ENCODE measurements at regions not wholly inside any gene's neighbourhood (a gene's known extent, or its start where the extent isn't known, plus 50 kb on each side); places are given as distances from the start of the nearest gene placed in this dataset.

DNA sequence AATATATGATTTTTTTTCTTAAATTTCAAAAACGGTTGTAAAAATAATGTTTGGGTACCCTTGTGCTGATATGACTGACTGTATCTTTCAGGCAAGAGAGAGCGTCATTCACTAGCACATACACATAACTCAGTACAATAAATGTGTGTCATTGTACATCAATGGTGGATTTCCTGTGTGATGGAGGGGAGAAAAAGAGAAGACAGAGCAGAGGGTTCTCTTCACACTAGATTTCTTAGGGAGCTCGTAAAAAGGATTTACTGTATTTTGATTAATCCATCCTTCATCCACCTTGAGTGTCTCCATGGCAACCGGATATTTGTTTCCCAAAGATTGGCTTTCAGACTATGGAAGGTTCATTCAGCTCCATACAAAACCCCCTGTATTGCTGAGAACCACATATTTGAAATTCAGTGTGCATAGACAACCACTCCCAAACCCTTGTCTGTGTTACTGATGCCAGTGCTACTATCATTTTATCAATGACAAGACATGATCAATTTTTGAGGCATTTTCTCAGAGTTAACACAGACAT, 150.6 kb downstream of the AKR1D1 start:
- POLR2A ChIA-PET: no interaction called here
- no peak for ATAC-seq
- no peaks in the 10 kb centered on the region for H3K36me3 Mint-ChIP-seq
- H3K27me3 Mint-ChIP-seq: peaks cover 0 to 14% (median 0%) of the 10 kb centered on the region in 5 donors
- H3K4me1 Mint-ChIP-seq: peaks cover 0 to 5% (median under 1%) of the 10 kb centered on the region in 4 donors
- no peak overlapping the region for H3K4me3 Mint-ChIP-seq
- H3K9me3 Mint-ChIP-seq: peaks cover 0 to 3% (median 0%) of the 10 kb centered on the region in 9 donors
- DNase-seq: no peak
- H3K27ac Mint-ChIP-seq: no peak overlapping the region

DNA sequence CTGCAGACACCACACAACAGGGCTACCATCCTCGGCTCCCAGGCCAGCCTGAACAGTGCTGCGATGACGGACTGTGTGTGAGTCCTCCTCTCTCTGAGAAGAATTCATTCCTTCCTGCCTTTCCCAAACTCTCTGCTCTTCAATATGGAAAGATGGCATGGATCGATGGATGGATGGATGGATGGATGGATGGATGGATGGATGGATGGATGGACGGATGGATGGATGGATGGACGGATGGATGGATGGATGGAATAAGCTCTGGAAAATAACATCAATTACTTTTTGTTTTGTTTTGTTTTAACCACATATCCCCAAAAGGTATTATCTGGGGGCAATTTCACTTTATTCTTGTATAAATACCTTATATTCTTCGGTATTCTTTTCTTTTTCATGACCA, 151.9 kb downstream of the AKR1D1 start:
- Mint-ChIP-seq H3K27ac (no peak overlapping the region), H3K9me3 (peaks cover 0 to 5% (median 0%) of the 10 kb centered on the region in 9 donors), H3K27me3 (peaks cover 0 to 13% (median 0%) of the 10 kb centered on the region in 5 donors), H3K4me3 (no peak overlapping the region), H3K4me1 (peaks cover 0 to 5% (median under 1%) of the 10 kb centered on the region in 4 donors), H3K36me3 (peaks cover 0 to 2% (median 0%) of the 10 kb centered on the region in 3 donors)
- ATAC-seq (no peak), DNase-seq (no peak)
- POLR2A ChIA-PET: no interaction called here

DNA sequence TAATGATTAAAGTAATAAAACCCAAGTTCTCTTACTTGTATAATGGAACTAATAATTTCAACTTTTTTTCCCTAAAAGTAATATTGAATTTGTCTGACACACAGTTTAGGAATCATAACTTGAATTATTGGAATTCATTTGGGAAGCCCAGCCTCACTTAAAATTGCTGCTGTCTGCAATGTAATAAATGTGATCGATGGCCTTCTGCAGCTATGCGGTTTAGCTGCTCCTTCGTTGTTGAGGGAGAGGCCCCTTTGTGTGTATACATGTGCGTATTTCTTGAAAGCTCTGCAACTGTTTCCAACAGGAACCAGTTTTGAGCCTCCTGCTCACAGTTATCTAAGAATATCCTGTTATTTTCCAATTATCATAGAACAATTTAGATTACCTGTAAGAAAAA, 152.5 kb downstream of the AKR1D1 start:
- Mint-ChIP-seq H3K4me3 (no peak overlapping the region), H3K27me3 (peaks cover 0 to 13% (median 0%) of the 10 kb centered on the region in 5 donors), H3K4me1 (peaks cover 0 to 5% (median under 1%) of the 10 kb centered on the region in 4 donors), H3K9me3 (peaks cover 0 to 6% (median 0%) of the 10 kb centered on the region in 9 donors), H3K27ac (no peak overlapping the region), H3K36me3 (peaks cover 0 to 2% (median 0%) of the 10 kb centered on the region in 3 donors)
- DNase-seq (no peak), ATAC-seq (no peak)
- POLR2A ChIA-PET: no interaction called here

DNA sequence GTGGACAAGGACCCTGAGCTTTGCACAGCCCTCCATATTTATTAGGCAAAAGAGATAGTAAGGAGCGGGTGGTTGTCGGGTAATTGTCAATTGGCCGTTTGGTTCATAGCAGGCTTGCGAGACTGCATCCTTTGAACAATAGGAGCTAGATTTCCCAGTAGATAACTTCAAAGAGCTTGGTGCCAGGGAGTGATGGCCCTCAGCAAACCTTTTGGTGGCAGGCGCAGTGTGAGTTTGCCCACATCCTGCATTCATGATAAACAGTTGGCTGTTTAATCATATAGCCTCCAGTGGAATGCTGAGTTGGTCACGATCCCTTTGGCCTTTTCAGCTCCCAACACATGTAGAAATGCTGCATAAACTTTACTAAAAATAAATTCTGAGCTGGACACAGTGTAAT, 156.9 kb downstream of the AKR1D1 start:
- Mint-ChIP-seq H3K27ac (no peak overlapping the region), H3K36me3 (peaks cover 0 to 2% (median 0%) of the 10 kb centered on the region in 3 donors), H3K4me1 (peaks cover 0 to 1% (median 0%) of the 10 kb centered on the region in 4 donors), H3K4me3 (no peak overlapping the region), H3K9me3 (peaks cover 0 to 6% (median 2%) of the 10 kb centered on the region in 9 donors), H3K27me3 (peaks cover 0 to 13% (median 0%) of the 10 kb centered on the region in 5 donors)
- DNase-seq (no peak), ATAC-seq (no peak)
- POLR2A ChIA-PET: no interaction called here

DNA sequence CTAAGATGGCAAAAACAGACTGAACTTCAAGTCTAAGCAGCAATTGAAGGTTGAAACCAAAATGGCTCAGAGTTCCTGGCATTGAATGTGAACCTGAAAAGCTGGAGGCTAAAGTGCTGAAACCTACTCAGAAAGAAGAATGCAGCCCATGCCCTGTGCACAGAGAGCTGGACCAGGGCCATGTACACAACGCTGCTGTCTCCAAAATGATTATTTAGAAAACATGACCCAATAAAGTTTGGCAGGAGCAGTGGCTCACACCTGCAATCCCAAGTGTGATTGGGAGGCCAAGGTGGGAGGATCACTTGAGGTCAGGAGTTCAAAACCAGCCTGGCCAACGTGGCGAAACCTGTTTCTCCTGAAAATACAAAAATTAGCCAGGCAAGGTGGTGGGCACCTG, 158.9 kb downstream of the AKR1D1 start:
- H3K9me3 Mint-ChIP-seq: peaks cover 0 to 11% (median 2%) of the 10 kb centered on the region in 9 donors
- H3K36me3 Mint-ChIP-seq: peaks cover 0 to 2% (median 0%) of the 10 kb centered on the region in 3 donors
- H3K4me3 Mint-ChIP-seq: no peak overlapping the region
- no peak overlapping the region for H3K27ac Mint-ChIP-seq
- H3K4me1 Mint-ChIP-seq: peaks cover 0 to 1% (median 0%) of the 10 kb centered on the region in 4 donors
- DNase-seq (no peak), ATAC-seq (no peak)
- H3K27me3 Mint-ChIP-seq: peaks cover 0 to 8% (median 0%) of the 10 kb centered on the region in 5 donors
- POLR2A ChIA-PET: no interaction called here

DNA sequence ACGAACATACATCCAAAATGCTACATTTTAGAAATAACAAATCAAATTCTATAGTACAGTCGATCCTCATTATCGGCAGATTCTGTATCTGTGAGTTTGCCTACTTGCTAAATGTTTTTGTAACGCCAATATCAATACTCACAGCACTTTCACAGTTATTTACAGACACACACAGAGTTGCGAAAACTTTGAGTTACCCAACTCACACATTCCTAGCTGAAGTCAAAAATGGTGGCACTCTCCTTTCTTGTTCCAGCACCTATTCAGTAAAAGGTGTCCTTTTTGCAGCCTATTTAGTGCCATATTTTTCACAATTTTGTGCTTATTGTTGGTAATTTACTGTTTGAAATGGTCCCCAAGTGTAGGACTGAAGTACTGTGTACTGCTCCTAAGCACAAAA, 161.7 kb downstream of the AKR1D1 start:
- Mint-ChIP-seq H3K27ac (no peak overlapping the region), H3K36me3 (peaks cover 0 to under 1% (median 0%) of the 10 kb centered on the region in 3 donors), H3K9me3 (peaks cover 0 to 7% (median under 1%) of the 10 kb centered on the region in 9 donors), H3K4me3 (no peak overlapping the region), H3K4me1 (no peaks in the 10 kb centered on the region), H3K27me3 (peaks cover 0 to 2% (median 0%) of the 10 kb centered on the region in 5 donors)
- DNase-seq (no peak), ATAC-seq (no peak)
- POLR2A ChIA-PET: no interaction called here

DNA sequence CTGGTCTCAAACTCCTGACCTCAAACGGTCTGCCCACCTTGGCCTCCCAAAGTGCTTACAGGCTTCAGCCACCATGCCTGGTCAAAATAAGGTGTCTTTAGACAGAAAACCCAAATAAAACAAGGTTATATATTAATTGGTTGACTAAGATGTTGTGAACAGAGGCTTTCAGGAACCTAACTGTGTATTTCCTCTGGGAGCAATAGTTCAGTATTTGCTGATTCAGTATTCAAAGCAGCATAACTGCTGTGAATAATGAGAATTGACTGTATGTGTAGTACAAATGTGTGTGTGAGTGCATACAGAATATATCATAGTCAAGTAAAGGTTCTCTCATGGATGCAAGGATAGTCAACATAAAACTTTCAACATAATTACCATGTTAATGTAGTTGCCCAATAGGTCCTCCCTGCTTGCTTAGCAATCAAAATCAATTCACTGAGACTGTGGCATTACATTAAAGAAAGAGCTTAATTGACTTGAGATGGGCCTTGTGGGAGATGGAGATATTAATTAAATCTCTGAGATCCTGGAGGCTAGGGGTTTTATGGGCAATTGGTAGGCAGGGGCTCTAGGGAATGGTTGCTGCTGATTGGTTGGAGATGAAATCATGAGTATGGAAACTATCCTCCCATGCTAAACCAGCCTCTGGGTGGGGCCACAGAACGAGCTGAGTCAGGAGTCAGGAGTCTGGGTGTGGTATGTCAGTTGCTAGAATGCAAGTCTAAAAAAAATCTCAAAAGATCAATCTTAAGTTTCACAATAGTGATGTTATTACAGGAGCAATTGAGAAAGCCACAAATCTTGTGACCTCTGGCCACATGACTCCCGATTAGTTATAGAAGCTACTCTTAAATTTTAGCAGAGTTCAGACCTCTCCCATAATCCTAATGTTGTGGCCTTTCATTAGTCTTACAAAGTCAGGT, 162.7 kb downstream of the AKR1D1 start:
- H3K27me3 Mint-ChIP-seq: peaks cover 0 to 2% (median 0%) of the 10 kb centered on the region in 5 donors
- H3K4me3 Mint-ChIP-seq: no peak overlapping the region
- H3K36me3 Mint-ChIP-seq: no peaks in the 10 kb centered on the region
- ATAC-seq (no peak), DNase-seq (no peak)
- no peak overlapping the region for H3K27ac Mint-ChIP-seq
- POLR2A ChIA-PET: no interaction called here
- H3K9me3 Mint-ChIP-seq: peaks cover 0 to 5% (median 0%) of the 10 kb centered on the region in 9 donors
- H3K4me1 Mint-ChIP-seq: no peaks in the 10 kb centered on the region

DNA sequence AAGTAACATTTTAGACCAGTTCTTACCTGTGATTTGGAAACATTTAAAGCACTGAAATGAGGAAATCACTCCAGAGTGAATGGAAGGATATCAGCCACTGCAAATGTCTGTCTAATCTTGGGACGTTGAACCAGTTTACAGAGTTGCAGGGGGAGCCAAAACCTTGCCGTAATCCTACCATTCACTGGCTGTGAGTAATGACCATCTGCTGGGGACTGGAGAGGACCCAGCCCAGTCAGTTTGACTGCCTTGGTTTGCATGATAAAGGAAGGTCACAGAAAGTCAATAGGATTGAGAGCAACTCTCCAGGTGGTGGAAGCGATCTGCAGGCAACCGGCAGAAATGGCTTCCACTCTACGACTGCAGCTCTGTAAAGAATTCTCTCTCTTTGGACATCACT, 167.2 kb downstream of the AKR1D1 start:
- peaks cover 6 to 26% (median 8%) of the 10 kb centered on the region in 9 donors for H3K9me3 Mint-ChIP-seq
- H3K4me1 Mint-ChIP-seq: no peaks in the 10 kb centered on the region
- no peak overlapping the region for H3K4me3 Mint-ChIP-seq
- no peak for ATAC-seq
- peaks cover 0 to 3% (median 0%) of the 10 kb centered on the region in 5 donors for H3K27me3 Mint-ChIP-seq
- POLR2A ChIA-PET: no interaction called here
- H3K27ac Mint-ChIP-seq: no peak overlapping the region
- no peak for DNase-seq
- peaks cover 0 to 6% (median 0%) of the 10 kb centered on the region in 3 donors for H3K36me3 Mint-ChIP-seq

DNA sequence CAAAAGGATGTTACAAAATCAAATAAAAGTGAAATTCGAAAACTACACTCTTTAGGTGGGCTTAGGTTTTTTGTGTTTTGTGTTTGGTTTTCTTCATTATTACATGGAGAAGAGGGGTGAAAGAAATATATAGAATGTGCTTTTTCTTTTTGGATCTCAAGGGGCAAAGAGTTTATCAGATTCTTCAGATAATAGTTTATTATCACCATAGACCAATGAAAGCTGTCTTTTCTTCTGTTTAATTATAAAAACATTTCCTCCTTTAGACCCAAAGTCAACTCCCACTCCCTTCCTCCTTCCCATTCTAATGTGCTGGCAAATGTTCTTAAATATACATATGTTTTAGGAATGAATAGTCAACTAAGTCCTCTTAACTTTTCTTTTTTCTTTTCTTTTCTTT, 167.6 kb downstream of the AKR1D1 start:
- H3K4me1 Mint-ChIP-seq: no peaks in the 10 kb centered on the region
- POLR2A ChIA-PET: no interaction called here

DNA sequence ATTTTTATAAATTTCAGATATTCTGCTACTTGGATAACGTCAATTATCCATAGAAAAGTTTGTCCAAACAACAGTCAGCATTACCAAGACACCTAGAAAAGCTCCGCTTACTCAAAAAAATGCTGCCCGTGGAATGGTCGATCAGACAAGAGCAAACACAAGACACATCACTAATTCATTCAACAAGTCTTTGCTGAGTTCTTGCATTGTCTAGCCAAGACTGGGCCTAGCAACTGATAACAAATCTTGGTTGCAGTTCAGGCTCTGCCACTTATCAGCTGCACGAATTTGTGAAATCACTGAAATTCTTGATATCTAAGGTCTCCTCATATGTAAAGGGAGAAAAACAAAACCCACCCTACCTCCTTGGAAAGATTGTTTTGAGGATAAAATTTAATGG, 168.3 kb downstream of the AKR1D1 start:
- no peak for ATAC-seq
- Mint-ChIP-seq H3K36me3 (peaks cover 0 to 6% (median 0%) of the 10 kb centered on the region in 3 donors), H3K4me1 (no peaks in the 10 kb centered on the region), H3K4me3 (no peak overlapping the region), H3K27me3 (peaks cover 0 to 3% (median 0%) of the 10 kb centered on the region in 5 donors), H3K27ac (no peak overlapping the region), H3K9me3 (peaks cover 6 to 22% (median 8%) of the 10 kb centered on the region in 9 donors)
- DNase-seq: no peak
- POLR2A ChIA-PET: no interaction called here

More for the DNA sequence above, 167.6 kb downstream of the AKR1D1 start:
- Mint-ChIP-seq H3K4me3 (no peak overlapping the region), H3K36me3 (peaks cover 0 to 6% (median 0%) of the 10 kb centered on the region in 3 donors), H3K9me3 (peaks cover 6 to 25% (median 8%) of the 10 kb centered on the region in 9 donors), H3K27ac (no peak overlapping the region), H3K27me3 (peaks cover 0 to 3% (median 0%) of the 10 kb centered on the region in 5 donors)
- ATAC-seq (no peak), DNase-seq (no peak)

DNA sequence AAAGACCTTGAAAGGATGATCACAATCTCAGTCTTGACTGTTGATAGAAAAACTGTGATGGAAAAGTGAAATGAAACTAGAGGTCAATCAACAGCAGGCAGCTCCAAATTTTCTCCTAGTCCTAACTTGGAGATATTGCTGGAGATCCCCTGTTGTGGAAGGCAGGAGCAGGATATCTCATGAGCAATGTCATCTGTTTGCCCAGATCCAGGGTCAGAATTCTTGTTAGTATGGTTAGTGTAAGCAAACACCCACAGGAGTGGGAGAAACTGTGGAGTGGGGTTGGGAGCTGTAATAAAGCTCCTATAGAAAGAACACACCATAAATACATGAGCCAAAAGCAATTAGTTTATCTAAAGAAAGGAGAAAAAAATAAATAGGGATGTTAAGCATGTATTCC, 169.0 kb downstream of the AKR1D1 start:
- Mint-ChIP-seq H3K9me3 (peaks cover 6 to 22% (median 8%) of the 10 kb centered on the region in 9 donors), H3K4me3 (no peak overlapping the region), H3K27me3 (peaks cover 0 to 3% (median 0%) of the 10 kb centered on the region in 5 donors), H3K27ac (no peak overlapping the region), H3K4me1 (no peaks in the 10 kb centered on the region), H3K36me3 (peaks cover 0 to 6% (median 0%) of the 10 kb centered on the region in 3 donors)
- no peak for DNase-seq
- ATAC-seq: no peak
- POLR2A ChIA-PET: no interaction called here

DNA sequence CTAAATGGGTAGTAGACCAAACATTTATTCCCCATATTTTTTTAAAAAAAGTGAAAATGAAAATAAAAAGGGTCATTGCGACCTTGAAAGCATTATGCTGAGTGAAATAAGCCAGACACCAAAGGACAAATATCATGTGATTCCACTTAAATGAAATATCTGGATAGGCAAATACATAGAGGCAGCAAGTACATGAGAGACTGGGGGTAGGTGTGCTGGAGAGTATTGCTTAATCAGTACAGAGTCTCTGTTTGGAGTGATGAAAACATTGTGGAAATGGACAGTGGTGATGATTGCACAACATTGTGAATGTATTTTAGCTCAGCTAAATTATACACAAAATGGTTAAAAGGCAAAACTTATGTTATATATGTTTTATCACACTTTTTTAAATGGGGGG, 169.4 kb downstream of the AKR1D1 start:
- H3K9me3 Mint-ChIP-seq: peaks cover 6 to 22% (median 8%) of the 10 kb centered on the region in 9 donors
- H3K27ac Mint-ChIP-seq: no peak overlapping the region
- POLR2A ChIA-PET: no interaction called here

DNA sequence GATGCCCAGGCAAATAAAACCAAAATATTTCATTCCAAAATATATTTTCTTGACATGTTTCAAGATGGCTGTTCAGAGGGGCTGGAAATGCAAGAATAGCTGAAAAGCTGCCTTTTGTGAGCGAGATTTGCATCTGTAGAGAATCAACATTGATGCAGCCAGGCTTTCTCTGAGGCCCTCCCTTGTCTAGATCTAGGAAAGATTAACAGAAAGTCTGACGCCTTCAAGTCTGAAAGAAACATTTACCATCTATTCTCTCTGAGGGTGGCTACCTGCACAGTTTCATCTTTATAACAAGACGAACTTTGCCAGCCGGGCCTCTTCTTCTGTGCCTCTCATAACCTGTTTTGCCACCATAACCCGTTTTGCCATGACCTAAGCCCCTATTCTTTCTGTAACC, 170.2 kb downstream of the AKR1D1 start:
- ATAC-seq (no peak), DNase-seq (no peak)
- no peak overlapping the region for H3K4me3 Mint-ChIP-seq
- H3K27ac Mint-ChIP-seq: no peak overlapping the region
- H3K9me3 Mint-ChIP-seq: peaks cover 6 to 22% (median 8%) of the 10 kb centered on the region in 9 donors
- peaks cover 0 to 3% (median 0%) of the 10 kb centered on the region in 5 donors for H3K27me3 Mint-ChIP-seq
- POLR2A ChIA-PET: no interaction called here
- H3K4me1 Mint-ChIP-seq: no peaks in the 10 kb centered on the region
- peaks cover 0 to 6% (median 0%) of the 10 kb centered on the region in 3 donors for H3K36me3 Mint-ChIP-seq

More for the DNA sequence above, 169.4 kb downstream of the AKR1D1 start:
- H3K4me3 Mint-ChIP-seq: no peak overlapping the region
- H3K36me3 Mint-ChIP-seq: peaks cover 0 to 6% (median 0%) of the 10 kb centered on the region in 3 donors
- H3K4me1 Mint-ChIP-seq: no peaks in the 10 kb centered on the region
- ATAC-seq: no peak
- peaks cover 0 to 3% (median 0%) of the 10 kb centered on the region in 5 donors for H3K27me3 Mint-ChIP-seq
- no peak for DNase-seq

All from naive thymus-derived CD8-positive, alpha-beta T cell (primary cell).